A549 (cell line): ENCODE measurements at regions not wholly inside any gene's neighbourhood (a gene's known extent, or its start where the extent isn't known, plus 50 kb on each side); places are given as distances from the start of the nearest gene placed in this dataset.

Experiments
- ATAC-seq, 2 experiments: fragments of 200-7000 bp in 1 of 2; fragments of >200 bp in 1 of 2; cut with Nextera tagmentation in 1 of 2; cut with Tn5 transposase in 1 of 2; 3 replicates each; pipeline versions ENCODE4 v1.8.0 to v1.9.1; 2018 to 2020; ENCODE audit warnings: mild to moderate bottlenecking in 1 of 2, moderate library complexity in 1 of 2
- CTCF ChIA-PET: fragments of 300-600 bp; sonication (Branson Sonifier 250); formaldehyde crosslinking; extraction: SDS; loops from one replicate; lab custom pipeline; 2021; ENCODE audit warnings: antibody characterized with exemption, inconsistent platforms; lab: Yijun Ruan, JAX
- POLR2A ChIA-PET: fragments of 350-600 bp; formaldehyde crosslinking; extraction: SDS; loops from one replicate; lab custom pipeline; 2021; ENCODE audit warnings: antibody characterized with exemption, inconsistent platforms; lab: Yijun Ruan, JAX
- DNase-seq, 2 experiments: peaks; one replicate each; pipeline versions ENCODE4 v3.0.0 to v3.0.0-alpha.2; 2011 to 2016; ENCODE audit warnings: low read depth in 1 of 2, low spot score in 1 of 2
- FAIRE-seq: peaks from 2 replicates; lab custom pipeline; 2011; peaks lifted over from hg19 to GRCh38; lab: Jason Lieb, UNC
- H3K27ac ChIP-seq, 2 experiments: fragments of >200 bp; sonication (Bioruptor Twin); formaldehyde crosslinking; 3 replicates each; pipeline ENCODE4 v1.5.1; 2016 to 2017
- H3K4me1 ChIP-seq: fragments of >200 bp; sonication (Bioruptor Twin); formaldehyde crosslinking; 3 replicates; pipeline ENCODE4 v1.6.1; 2016
- H3K4me2 ChIP-seq: fragments of >200 bp; sonication (Bioruptor Twin); formaldehyde crosslinking; 3 replicates; pipeline ENCODE4 v1.6.1; 2016
- H3K4me3 ChIP-seq: fragments of >200 bp; sonication (Bioruptor Twin); formaldehyde crosslinking; 3 replicates; pipeline ENCODE4 v1.5.1; 2016
- H3K9me3 ChIP-seq: fragments of >200 bp; sonication (Bioruptor Twin); formaldehyde crosslinking; 3 replicates; pipeline ENCODE4 v1.6.1; 2016
- BHLHE40 ChIP-seq: IDR thresholded peaks from 2 replicates; pipeline ENCODE4 v1.6.1; 2012; ENCODE audit warnings: low read depth, low read length, inconsistent platforms
- CBX2 ChIP-seq: fragments of 200-600 bp; sonication (generic); IDR thresholded peaks from 2 replicates; pipeline ENCODE4 v1.6.1; 2016; ENCODE audit warnings: low read depth, mild to moderate bottlenecking, borderline replicate concordance
- CEBPB ChIP-seq, 2 experiments: fragments of >200 bp in 1 of 2; sonication (Bioruptor Twin) in 1 of 2; formaldehyde crosslinking in 1 of 2; IDR thresholded peaks; 2 replicates each; pipeline ENCODE4 v1.6.1; 2012 to 2016
- CHD2 ChIP-seq: fragments of 150-350 bp; IDR thresholded peaks from 2 replicates; pipeline ENCODE4 v1.6.1; 2014; ENCODE audit warnings: low read length; ENCODE audit not compliant: partially characterized antibody
- E2F6 ChIP-seq: IDR thresholded peaks from 2 replicates; pipeline ENCODE4 v1.6.1; 2012; ENCODE audit warnings: low read depth, borderline replicate concordance
- EHMT2 ChIP-seq: fragments of 200-600 bp; sonication (generic); IDR thresholded peaks from 2 replicates; pipeline ENCODE4 v1.6.1; 2016; ENCODE audit warnings: antibody characterized with exemption, low read depth, mild to moderate bottlenecking, moderate library complexity
- ELK1 ChIP-seq: fragments of 150-350 bp; IDR thresholded peaks from 2 replicates; pipeline ENCODE4 v1.6.1; 2014; ENCODE audit warnings: low read depth, mild to moderate bottlenecking, low read length
- FOSB ChIP-seq: fragments of 250-450 bp; sonication (Bioruptor Pico); IDR thresholded peaks from 2 replicates; pipeline ENCODE4 v1.5.0; 2020; ENCODE audit warnings: mild to moderate bottlenecking, moderate library complexity
- FOSL2 ChIP-seq, 2 experiments: fragments of 450-650 bp in 1 of 2; fragments of >200 bp in 1 of 2; sonication (Bioruptor Twin) in 1 of 2; formaldehyde crosslinking; IDR thresholded peaks; 2 replicates each; pipeline versions ENCODE4 v1.5.0 to v1.6.1; 2016 to 2020; ENCODE audit warnings: mild to moderate bottlenecking in 1 of 2, moderate library complexity in 1 of 2
- GATA3 ChIP-seq: IDR thresholded peaks from 2 replicates; pipeline ENCODE4 v1.6.1; 2012; ENCODE audit warnings: borderline replicate concordance
- HDAC2 ChIP-seq: fragments of 200-600 bp; sonication (generic); IDR thresholded peaks from 2 replicates; pipeline ENCODE4 v1.6.1; 2016
- HEYL ChIP-seq: fragments of 250-450 bp; sonication (Bioruptor Pico); IDR thresholded peaks from 2 replicates; pipeline ENCODE4 v1.8.0; 2021; ENCODE audit warnings: mild to moderate bottlenecking, moderate library complexity
- HOXA7 ChIP-seq: fragments of 250-450 bp; sonication (Bioruptor Pico); IDR thresholded peaks from 2 replicates; pipeline ENCODE4 v1.5.0; 2020; ENCODE audit warnings: mild to moderate bottlenecking, moderate library complexity
- HOXB13 ChIP-seq: fragments of 250-450 bp; sonication (Bioruptor Pico); IDR thresholded peaks from 2 replicates; pipeline ENCODE4 v1.5.0; 2020; ENCODE audit warnings: low read depth, mild to moderate bottlenecking, moderate library complexity
- MAZ ChIP-seq: fragments of 150-350 bp; IDR thresholded peaks from 2 replicates; pipeline ENCODE4 v1.6.1; 2014; ENCODE audit warnings: antibody characterized with exemption, low read depth, low read length, borderline replicate concordance
- POLR2A ChIP-seq: IDR thresholded peaks from 2 replicates; pipeline ENCODE4 v1.6.1; 2012; ENCODE audit warnings: mild to moderate bottlenecking, low read length
- RAD21 ChIP-seq, 2 experiments: fragments of >200 bp in 1 of 2; sonication (Bioruptor Twin) in 1 of 2; formaldehyde crosslinking in 1 of 2; IDR thresholded peaks in 1 of 2; conservative IDR thresholded peaks in 1 of 2; 2 replicates in 1 of 2; 3 replicates in 1 of 2; pipeline ENCODE4 v1.6.1; 2012 to 2018; ENCODE audit warnings: inconsistent platforms in 1 of 2
- RCOR1 ChIP-seq: fragments of 150-350 bp; IDR thresholded peaks from 2 replicates; pipeline ENCODE4 v1.6.1; 2014; ENCODE audit warnings: antibody characterized with exemption, low read length, low read depth
- RNF2 ChIP-seq: fragments of 200-600 bp; sonication (generic); IDR thresholded peaks from 2 replicates; pipeline ENCODE4 v1.6.1; 2016; ENCODE audit warnings: low read depth, mild to moderate bottlenecking, antibody characterized with exemption, moderate library complexity, borderline replicate concordance
- SREBF2 ChIP-seq: fragments of 450-650 bp; IDR thresholded peaks from 2 replicates; pipeline ENCODE4 v1.6.1; 2014; ENCODE audit warnings: mild to moderate bottlenecking, moderate library complexity
- TFCP2L1 ChIP-seq: fragments of 250-450 bp; sonication (Bioruptor Pico); IDR thresholded peaks from 2 replicates; pipeline ENCODE4 v1.5.0; 2021; ENCODE audit warnings: mild to moderate bottlenecking
- TP53 ChIP-seq: fragments of 250-450 bp; sonication (Bioruptor Pico); IDR thresholded peaks from 2 replicates; pipeline ENCODE4 v1.5.0; 2021; ENCODE audit warnings: mild to moderate bottlenecking, moderate library complexity
- ZSCAN20 ChIP-seq: fragments of 250-450 bp; sonication (Bioruptor Pico); IDR thresholded peaks from 2 replicates; pipeline ENCODE4 v1.8.0; 2022; ENCODE audit warnings: mild to moderate bottlenecking, moderate library complexity
- WGBS: methylation state at CpG from one replicate; pipeline ENCODE4 v1.1.6; 2017; ENCODE audit errors: missing lambda C conversion rate; 5-methylcytosine and 5-hydroxymethylcytosine counted together
- TF ChIP-seq, protein P1 (sequence below): fragments of 250-450 bp; sonication (Bioruptor Pico); IDR thresholded peaks from 2 replicates; pipeline ENCODE4 v1.5.0; 2021; ENCODE audit warnings: mild to moderate bottlenecking, moderate library complexity, borderline replicate concordance
- TF ChIP-seq, protein P2 (sequence below): IDR thresholded peaks from 2 replicates; pipeline ENCODE4 v1.6.1; 2012

DNA sequence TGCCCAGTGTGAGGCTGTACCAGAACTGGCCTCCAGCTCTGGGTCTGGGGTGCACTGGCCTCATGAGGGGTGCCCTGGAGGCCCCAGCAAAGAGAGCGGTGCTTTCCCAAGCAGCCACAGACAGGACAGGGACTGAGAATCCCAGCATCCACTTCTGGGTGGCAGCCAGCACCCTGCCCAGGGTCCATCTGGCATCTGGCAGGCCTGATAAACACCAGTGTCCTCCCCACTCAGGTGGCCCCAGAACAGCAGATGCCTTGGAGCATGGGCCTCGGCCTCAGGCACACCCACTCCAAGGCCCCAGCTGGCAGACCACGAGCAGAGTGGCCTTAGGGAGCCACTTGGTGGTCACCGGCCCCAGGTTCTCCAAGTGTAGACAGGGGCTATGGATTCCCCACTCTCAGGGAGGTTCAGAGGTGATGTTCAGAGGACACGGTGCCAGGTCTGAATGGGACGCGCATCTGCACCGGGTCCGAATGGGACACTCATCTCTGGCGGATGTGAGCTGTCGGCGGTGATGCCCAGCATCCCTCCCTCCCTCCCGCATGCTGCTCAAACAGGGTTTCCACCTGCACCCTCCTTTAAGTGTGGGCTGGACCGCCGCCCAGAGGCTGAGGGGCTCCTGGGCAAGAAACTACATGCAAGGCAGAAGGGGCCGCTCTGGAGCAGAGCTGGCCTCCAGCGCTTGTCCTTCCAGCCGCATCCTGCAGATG lies 82.2 kb upstream of the GPC1 start:
- no peak for FAIRE-seq
- ChIA-PET CTCF (no interaction called here), POLR2A (no interaction called here)
- WGBS: 94% methylated on average over 10 of the region's 18 CpGs
- Histone ChIP-seq H3K4me2 (no peak overlapping the region), H3K4me1 (peaks cover 6% of the 10 kb centered on the region; the same call in 1 of the 3 replicates), H3K27ac (no peak overlapping the region), H3K4me3 (no peak overlapping the region), H3K9me3 (no peaks in the 10 kb centered on the region)
- DNase-seq: no peak
- TF ChIP-seq ZSCAN20 (CRISPR knock-in tag) (no peak), BHLHE40 (no peak), FOSL2 (IDR thresholded peaks at IDR 0.05) (no peak), FOSL2 (CRISPR knock-in tag; IDR thresholded peaks at IDR 0.05) (no peak), FOSB (no peak), CEBPB (IDR thresholded peaks at IDR 0.05) (no peak), CHD2 (no peak), HOXA7 (CRISPR knock-in tag) (no peak), ELK1 (no peak), GATA3 (no peak), RCOR1 (no peak), RAD21 (conservative IDR thresholded peaks at IDR 0.05 in 1 of 2, IDR thresholded peaks at IDR 0.05 in 1 of 2) (no peak), HEYL (no peak), CBX2 (no peak), EHMT2 (no peak)
- ATAC-seq: no peak

- ATAC-seq (no peak), FAIRE-seq (no peak), DNase-seq (no peak)
- no peak overlapping the region for H3K4me2 ChIP-seq
- H3K9me3 ChIP-seq: no peaks in the 10 kb centered on the region
- WGBS: 95% methylated on average over 7 of the region's 9 CpGs
- no peak overlapping the region for H3K4me3 ChIP-seq
- ChIA-PET POLR2A (no interaction called here), CTCF (no interaction called here)
- no peak overlapping the region for H3K27ac ChIP-seq
- H3K4me1 ChIP-seq: peaks cover 6% of the 10 kb centered on the region; the same call in 1 of the 3 replicates
- TF ChIP-seq HOXB13 (no peak), TFCP2L1 (CRISPR knock-in tag) (no peak), CBX2 (no peak), RNF2 (no peak), HDAC2 (no peak), FOSB (no peak), SREBF2 (no peak), MAZ (no peak), E2F6 (no peak), ELK1 (no peak), POLR2A (no peak), TP53 (CRISPR knock-in tag) (no peak), BHLHE40 (no peak)
- TF ChIP-seq, protein P1, sequence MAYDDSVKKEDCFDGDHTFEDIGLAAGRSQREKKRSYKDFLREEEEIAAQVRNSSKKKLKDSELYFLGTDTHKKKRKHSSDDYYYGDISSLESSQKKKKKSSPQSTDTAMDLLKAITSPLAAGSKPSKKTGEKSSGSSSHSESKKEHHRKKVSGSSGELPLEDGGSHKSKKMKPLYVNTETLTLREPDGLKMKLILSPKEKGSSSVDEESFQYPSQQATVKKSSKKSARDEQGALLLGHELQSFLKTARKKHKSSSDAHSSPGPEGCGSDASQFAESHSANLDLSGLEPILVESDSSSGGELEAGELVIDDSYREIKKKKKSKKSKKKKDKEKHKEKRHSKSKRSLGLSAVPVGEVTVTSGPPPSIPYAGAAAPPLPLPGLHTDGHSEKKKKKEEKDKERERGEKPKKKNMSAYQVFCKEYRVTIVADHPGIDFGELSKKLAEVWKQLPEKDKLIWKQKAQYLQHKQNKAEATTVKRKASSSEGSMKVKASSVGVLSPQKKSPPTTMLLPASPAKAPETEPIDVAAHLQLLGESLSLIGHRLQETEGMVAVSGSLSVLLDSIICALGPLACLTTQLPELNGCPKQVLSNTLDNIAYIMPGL: no peak
- TF ChIP-seq, protein P2, sequence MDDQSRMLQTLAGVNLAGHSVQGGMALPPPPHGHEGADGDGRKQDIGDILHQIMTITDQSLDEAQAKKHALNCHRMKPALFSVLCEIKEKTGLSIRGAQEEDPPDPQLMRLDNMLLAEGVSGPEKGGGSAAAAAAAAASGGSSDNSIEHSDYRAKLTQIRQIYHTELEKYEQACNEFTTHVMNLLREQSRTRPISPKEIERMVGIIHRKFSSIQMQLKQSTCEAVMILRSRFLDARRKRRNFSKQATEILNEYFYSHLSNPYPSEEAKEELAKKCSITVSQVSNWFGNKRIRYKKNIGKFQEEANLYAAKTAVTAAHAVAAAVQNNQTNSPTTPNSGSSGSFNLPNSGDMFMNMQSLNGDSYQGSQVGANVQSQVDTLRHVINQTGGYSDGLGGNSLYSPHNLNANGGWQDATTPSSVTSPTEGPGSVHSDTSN: no peak
These were observed 81.5 kb upstream of the GPC1 start for GRCh38 chr2:240353944-240354343.
